ENCODE measurements at regions not wholly inside any gene's neighbourhood (a gene's known extent, or its start where the extent isn't known, plus 50 kb on each side); places are given as distances from the start of the nearest gene placed in this dataset.

DNA sequence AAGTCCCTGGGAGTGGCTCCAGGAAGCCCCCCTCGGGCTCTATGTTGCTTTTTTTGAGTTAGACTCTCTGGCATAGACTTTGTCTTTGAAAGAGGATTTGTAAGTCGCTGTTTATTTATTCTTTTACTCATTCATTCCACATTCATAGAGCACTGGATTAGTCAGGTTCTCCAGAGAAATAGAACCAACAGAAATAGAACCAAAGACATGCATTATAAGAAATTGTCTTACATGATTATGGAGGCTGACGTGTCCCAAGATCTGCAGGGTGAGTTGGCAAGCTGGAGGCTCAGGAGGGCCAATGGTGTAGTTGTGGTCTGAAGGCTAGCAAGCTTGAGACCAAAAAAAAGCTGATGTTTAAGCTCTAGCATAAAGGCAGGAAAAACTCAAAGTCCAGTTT, 98.3 kb upstream of the CHD6 start:
- TF ChIP-seq, protein P1, sequence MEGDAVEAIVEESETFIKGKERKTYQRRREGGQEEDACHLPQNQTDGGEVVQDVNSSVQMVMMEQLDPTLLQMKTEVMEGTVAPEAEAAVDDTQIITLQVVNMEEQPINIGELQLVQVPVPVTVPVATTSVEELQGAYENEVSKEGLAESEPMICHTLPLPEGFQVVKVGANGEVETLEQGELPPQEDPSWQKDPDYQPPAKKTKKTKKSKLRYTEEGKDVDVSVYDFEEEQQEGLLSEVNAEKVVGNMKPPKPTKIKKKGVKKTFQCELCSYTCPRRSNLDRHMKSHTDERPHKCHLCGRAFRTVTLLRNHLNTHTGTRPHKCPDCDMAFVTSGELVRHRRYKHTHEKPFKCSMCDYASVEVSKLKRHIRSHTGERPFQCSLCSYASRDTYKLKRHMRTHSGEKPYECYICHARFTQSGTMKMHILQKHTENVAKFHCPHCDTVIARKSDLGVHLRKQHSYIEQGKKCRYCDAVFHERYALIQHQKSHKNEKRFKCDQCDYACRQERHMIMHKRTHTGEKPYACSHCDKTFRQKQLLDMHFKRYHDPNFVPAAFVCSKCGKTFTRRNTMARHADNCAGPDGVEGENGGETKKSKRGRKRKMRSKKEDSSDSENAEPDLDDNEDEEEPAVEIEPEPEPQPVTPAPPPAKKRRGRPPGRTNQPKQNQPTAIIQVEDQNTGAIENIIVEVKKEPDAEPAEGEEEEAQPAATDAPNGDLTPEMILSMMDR (IDR thresholded peaks at IDR 0.05) = no peak
- TF ChIP-seq POLR2A (IDR thresholded peaks at IDR 0.05) = no peak

All from heart left ventricle (tissue), 13 donors.